GM12878 (cell line): ENCODE measurements at regions not wholly inside any gene's neighbourhood (a gene's known extent, or its start where the extent isn't known, plus 50 kb on each side); places are given as distances from the start of the nearest gene placed in this dataset.

ENCODE experiments used
- ATAC-seq: fragments of 200-7000 bp; cut with Tn5 transposase; 3 replicates; pipeline ENCODE4 v1.9.1; 2020; ENCODE audit warnings: mild to moderate bottlenecking, moderate library complexity
- BruUV-seq: library from RNA; stranded (reverse); fragments of 400-500 nt; replicated peaks from 2 replicates; lab custom pipeline; 2021; lab: Mats Ljungman, UMichigan
- CTCF ChIA-PET: fragments of 300-600 bp; sonication (Branson Sonifier 250); formaldehyde crosslinking; extraction: SDS; loops from one replicate; lab custom pipeline; 2021; ENCODE audit warnings: inconsistent platforms; lab: Yijun Ruan, JAX
- POLR2A ChIA-PET: fragments of 350-600 bp; formaldehyde crosslinking; extraction: SDS; loops from one replicate; lab custom pipeline; 2021; ENCODE audit warnings: inconsistent platforms; lab: Charles Lee
- RAD21 ChIA-PET: fragments of 300-600 bp; sonication (Branson Sonifier 250); formaldehyde crosslinking; loops from one replicate; lab custom pipeline; 2023; ENCODE audit warnings: antibody characterized with exemption; ENCODE audit not compliant: unreplicated experiment; lab: Charles Lee
- SMC1A ChIA-PET: fragments of 300-600 bp; sonication (Branson Sonifier 250); formaldehyde crosslinking; loops from one replicate; lab custom pipeline; 2023; ENCODE audit not compliant: unreplicated experiment, uncharacterized antibody; lab: Charles Lee
- DNase-seq: peaks from one replicate; pipeline ENCODE4 v3.0.0-alpha.2; 2011; ENCODE audit warnings: low read depth, low spot score
- FAIRE-seq: peaks from 3 replicates; lab custom pipeline; 2011; peaks lifted over from hg19 to GRCh38; lab: Jason Lieb, UNC
- H2AFZ ChIP-seq: 2 replicates; pipeline ENCODE4 v1.6.0; 2011; ENCODE audit warnings: low read depth, low read length, control low read depth; ENCODE audit not compliant: control insufficient read depth
- H3K27ac ChIP-seq: 2 replicates; pipeline ENCODE4 v1.5.1; 2011; ENCODE audit warnings: control low read depth; ENCODE audit not compliant: control insufficient read depth, insufficient read depth
- H3K27me3 ChIP-seq, 2 experiments: replicated peaks in 1 of 2; 2 replicates each; pipeline versions ENCODE4 v1.6.0 to v1.6.1; 2011; ENCODE audit warnings: low read length in 1 of 2; ENCODE audit not compliant: control insufficient read depth in 2 of 2, insufficient read depth in 2 of 2
- H3K36me3 ChIP-seq, 2 experiments: 2 replicates each; pipeline ENCODE4 v1.5.1; 2011; ENCODE audit warnings: low read length in 1 of 2; ENCODE audit not compliant: control insufficient read depth in 2 of 2, insufficient read depth in 2 of 2
- H3K4me1 ChIP-seq: 2 replicates; pipeline ENCODE4 v1.6.1; 2011; ENCODE audit warnings: mild to moderate bottlenecking, low read length, moderate library complexity, mixed read lengths; ENCODE audit not compliant: control insufficient read depth, insufficient read depth
- H3K4me2 ChIP-seq: 2 replicates; pipeline ENCODE4 v1.6.0; 2011; ENCODE audit warnings: control low read depth; ENCODE audit not compliant: control insufficient read depth, insufficient read depth
- H3K4me3 ChIP-seq: fragments of 200-600 bp; sonication (generic); 2 replicates; pipeline ENCODE4 v1.5.1; 2016
- H3K79me2 ChIP-seq: 2 replicates; pipeline ENCODE4 v1.6.0; 2011; ENCODE audit warnings: low read length; ENCODE audit not compliant: control insufficient read depth, insufficient read depth
- H3K9ac ChIP-seq: 2 replicates; pipeline ENCODE4 v1.8.0; 2011; ENCODE audit warnings: low read length, control low read depth, mixed read lengths; ENCODE audit not compliant: control insufficient read depth, insufficient read depth
- H3K9me3 ChIP-seq: replicated peaks from 3 replicates; pipeline ENCODE4 v1.5.1; 2011; ENCODE audit warnings: mild to moderate bottlenecking, low read length; ENCODE audit not compliant: control insufficient read depth, insufficient read depth
- H4K20me1 ChIP-seq: 2 replicates; pipeline ENCODE4 v1.6.0; 2011; ENCODE audit not compliant: control insufficient read depth, insufficient read depth
- ASH2L ChIP-seq: fragments of 300-600, 200-600 bp; sonication (generic); IDR thresholded peaks from 2 replicates; pipeline ENCODE4 v1.6.1; 2017; ENCODE audit warnings: low read depth, mild to moderate bottlenecking, borderline replicate concordance
- ATF3 ChIP-seq: IDR thresholded peaks from 2 replicates; pipeline ENCODE4 v1.6.1; 2011; ENCODE audit warnings: low read depth, mild to moderate bottlenecking, low read length, moderate library complexity, borderline replicate concordance; ENCODE audit errors: extremely low read depth
- BRCA1 ChIP-seq: IDR thresholded peaks from 2 replicates; pipeline ENCODE4 v1.6.1; 2011; ENCODE audit warnings: low read depth, low read length, improper control_type of control experiment
- CEBPB ChIP-seq, 2 experiments: fragments of 150-350 bp in 1 of 2; IDR thresholded peaks; 2 replicates each; pipeline ENCODE4 v1.6.1; 2012 to 2014; ENCODE audit warnings: low read depth in 2 of 2, low read length in 2 of 2, borderline replicate concordance in 1 of 2, inconsistent platforms in 1 of 2
- ETV6 ChIP-seq, 2 experiments: fragments of 450-650 bp in 1 of 2; IDR thresholded peaks in 1 of 2; conservative IDR thresholded peaks in 1 of 2; 2 replicates each; pipeline ENCODE4 v1.6.1; 2014; ENCODE audit warnings: antibody characterized with exemption in 1 of 2, borderline replicate concordance in 1 of 2, low read depth in 1 of 2, mild to moderate bottlenecking in 1 of 2, moderate library complexity in 1 of 2
- FOXK2 ChIP-seq: fragments of 450-650 bp; IDR thresholded peaks from 2 replicates; pipeline ENCODE4 v1.6.1; 2017; ENCODE audit warnings: mild to moderate bottlenecking, moderate library complexity
- GABPA ChIP-seq: IDR thresholded peaks from 2 replicates; pipeline ENCODE4 v1.6.1; 2014; ENCODE audit warnings: antibody characterized with exemption, low read depth, mild to moderate bottlenecking, inconsistent platforms
- HDAC6 ChIP-seq: fragments of 200-600 bp; sonication (generic); IDR thresholded peaks from one replicate; pipeline ENCODE4 v1.8.0; 2017; ENCODE audit warnings: antibody characterized with exemption; ENCODE audit not compliant: unreplicated experiment
- JUNB ChIP-seq: IDR thresholded peaks from 2 replicates; pipeline ENCODE4 v1.6.1; 2016; ENCODE audit warnings: antibody characterized with exemption, mild to moderate bottlenecking
- MAX ChIP-seq: IDR thresholded peaks from 2 replicates; pipeline ENCODE4 v1.6.1; 2012; ENCODE audit warnings: low read depth, low read length, improper control_type of control experiment
- MEF2B ChIP-seq: fragments of 450-650 bp; IDR thresholded peaks from 2 replicates; pipeline ENCODE4 v1.6.1; 2018; ENCODE audit warnings: mild to moderate bottlenecking, moderate library complexity; ENCODE audit not compliant: partially characterized antibody, poor library complexity, severe bottlenecking
- PBX3 ChIP-seq: IDR thresholded peaks from 2 replicates; pipeline ENCODE4 v1.6.1; 2011; ENCODE audit warnings: mild to moderate bottlenecking, low read depth, low read length, moderate library complexity; ENCODE audit not compliant: insufficient replicate concordance
- POU2F2 ChIP-seq: IDR thresholded peaks from 3 replicates; pipeline ENCODE4 v1.6.1; 2011; ENCODE audit warnings: low read depth, mild to moderate bottlenecking, low read length, borderline replicate concordance
- WGBS: methylation state at CpG from one replicate; pipeline ENCODE4 v1.1.6; 2016; ENCODE audit warnings: low lambda C conversion rate; ENCODE audit not compliant: insufficient replicate concordance, insufficient coverage; ENCODE audit errors: missing lambda C conversion rate; 5-methylcytosine and 5-hydroxymethylcytosine counted together
- in situ Hi-C: fragments of 300-500 bp; cut with MboI; formaldehyde crosslinking; loops from 9 replicates; pipeline ENCODE4 v1.14.3; 2018; ENCODE audit warnings: mixed read lengths
- intact Hi-C: fragments of 100-400 bp; cut with micrococcal nuclease; formaldehyde crosslinking; loops from one replicate; pipeline ENCODE4 v1.14.2; 2022; ENCODE audit not compliant: unreplicated experiment

GRCh38 chr18:43211059-43211458, 66.2 kb downstream of the SYT4 start:
- H3K79me2 ChIP-seq, result no peaks in the 10 kb centered on the region
- intact Hi-C loops (no loop called here), in situ Hi-C loops (no loop called here)
- POLR2A ChIA-PET, result no interaction called here
- no TSS peak for BruUV-seq
- FAIRE-seq (no peak), ATAC-seq (no peak), DNase-seq (no peak)
- no peaks in the 10 kb centered on the region for H3K4me1 ChIP-seq
- H3K9ac ChIP-seq, result no peak overlapping the region
- no peak overlapping the region for H3K4me2 ChIP-seq
- WGBS, result 6% methylated on average over 1 of the region's 1 CpG
- H3K27ac ChIP-seq, result no peak overlapping the region
- no peak overlapping the region for H3K4me3 ChIP-seq
- H3K36me3 ChIP-seq, result no peaks in the 10 kb centered on the region
- RAD21 ChIA-PET, result no interaction called here
- no peak overlapping the region for H2AFZ ChIP-seq
- no peaks in the 10 kb centered on the region for H3K9me3 ChIP-seq
- SMC1A ChIA-PET, result no interaction called here
- CTCF ChIA-PET, result no interaction called here
- H3K27me3 ChIP-seq, result no peaks in the 10 kb centered on the region
- TF ChIP-seq MEF2B (no peak), BRCA1 (no peak), GABPA (no peak), MAX (no peak)
- H4K20me1 ChIP-seq, result no peaks in the 10 kb centered on the region

GRCh38 chr18:43195421-43195820, 79.9 kb upstream of the RIT2 start:
- ChIA-PET RAD21 (no interaction called here), CTCF (interaction anchor here (1.0 kb wide), 1 partner anchor 13 kb away, joined by 3 read pairs; no protein-coding TSS in a partner anchor), SMC1A (no interaction called here), POLR2A (no interaction called here)
- H3K9me3 ChIP-seq, result no peaks in the 10 kb centered on the region
- WGBS, result 0% methylated on average over 1 of the region's 1 CpG
- DNase-seq, result no peak
- intact Hi-C loops, result no loop called here
- no peaks in the 10 kb centered on the region for H4K20me1 ChIP-seq
- TF ChIP-seq FOXK2, result no peak
- TF ChIP-seq JUNB, result no peak
- no peak for TF ChIP-seq PBX3
- no peak for TF ChIP-seq CEBPB (IDR thresholded peaks at IDR 0.05; ENCODE audit: borderline replicate concordance in 1 of 2, low read depth in 2 of 2, low read length in 2 of 2)
- no peak for TF ChIP-seq HDAC6
- TF ChIP-seq ATF3, result no peak
- no peak for TF ChIP-seq ETV6 (conservative IDR thresholded peaks at IDR 0.05 in 1 of 2, IDR thresholded peaks at IDR 0.05 in 1 of 2; ENCODE audit: borderline replicate concordance in 1 of 2, low read depth in 1 of 2)
- TF ChIP-seq POU2F2, result no peak
- TF ChIP-seq ASH2L, result no peak
- no peaks in the 10 kb centered on the region for H3K36me3 ChIP-seq
- ATAC-seq, result no peak
- BruUV-seq, result no TSS peak
- in situ Hi-C loops, result no loop called here
- no peaks in the 10 kb centered on the region for H3K4me1 ChIP-seq
- H3K79me2 ChIP-seq, result no peaks in the 10 kb centered on the region
- H3K27ac ChIP-seq, result no peak overlapping the region
- no peak overlapping the region for H3K4me3 ChIP-seq
- no peak overlapping the region for H3K9ac ChIP-seq
- FAIRE-seq, result no peak
- H2AFZ ChIP-seq, result no peak overlapping the region
- no peak overlapping the region for H3K4me2 ChIP-seq
- no peaks in the 10 kb centered on the region for H3K27me3 ChIP-seq
